Suprapubic skin (tissue), 3 donors: ENCODE measurements at regions not wholly inside any gene's neighbourhood (a gene's known extent, or its start where the extent isn't known, plus 50 kb on each side); places are given as distances from the start of the nearest gene placed in this dataset.

ENCODE experiments used
- CTCF ChIP-seq, 2 donors: fragments of 200-600 bp in 1 of 2; fragments of 450-650 bp in 1 of 2; sonication (generic) in 1 of 2; IDR thresholded peaks; one replicate each; pipeline ENCODE4 v1.5.1; 2016 to 2019; ENCODE audit warnings: antibody characterized with exemption in 2 of 2, mild to moderate bottlenecking in 1 of 2, moderate library complexity in 1 of 2
- POLR2A ChIP-seq, 2 donors: fragments of 450-650 bp; IDR thresholded peaks; one replicate each; pipeline ENCODE4 v1.6.1; 2017; ENCODE audit warnings: antibody characterized with exemption in 2 of 2, mild to moderate bottlenecking in 2 of 2, moderate library complexity in 2 of 2

GRCh38 chr14:36397357-36397756, 76.9 kb upstream of the MBIP start:
- TF ChIP-seq CTCF (IDR thresholded peaks at IDR 0.05), result no peak
- TF ChIP-seq POLR2A (IDR thresholded peaks at IDR 0.05), result no peak
